Breast epithelium (tissue), 4 donors: ENCODE measurements at regions not wholly inside any gene's neighbourhood (a gene's known extent, or its start where the extent isn't known, plus 50 kb on each side); places are given as distances from the start of the nearest gene placed in this dataset.

Experiments
- DNase-seq, 2 donors: peaks; one replicate each; pipeline ENCODE4 v3.0.0-alpha.2; 2019; ENCODE audit warnings: low spot score in 2 of 2
- H3K27ac ChIP-seq, 2 donors: fragments of 200-600 bp; sonication (generic) in 1 of 2; one replicate each; pipeline ENCODE4 v1.5.1; 2016 to 2019; ENCODE audit warnings: mild to moderate bottlenecking in 1 of 2
- H3K27me3 ChIP-seq, 2 donors: fragments of 200-600 bp; sonication (generic) in 1 of 2; one replicate each; pipeline versions ENCODE4 v1.5.1 to v1.6.0; 2017 to 2019; ENCODE audit warnings: control low read depth in 1 of 2, mild to moderate bottlenecking in 1 of 2
- H3K36me3 ChIP-seq: fragments of 200-600 bp; one replicate; pipeline ENCODE4 v1.5.1; 2019
- H3K4me1 ChIP-seq, 2 donors: fragments of 200-600 bp; sonication (generic); one replicate each; pipeline ENCODE4 v1.5.1; 2016 to 2019; ENCODE audit warnings: control low read depth in 1 of 2
- H3K4me3 ChIP-seq, 3 donors: fragments of 200-600 bp; sonication (generic); 1 replicate in 2 of 3; 2 replicates in 1 of 3; pipeline ENCODE4 v1.5.1; 2016 to 2019; ENCODE audit warnings: mild to moderate bottlenecking in 3 of 3, moderate library complexity in 2 of 3
- H3K9me3 ChIP-seq, 2 donors: fragments of 200-600 bp; sonication (generic) in 1 of 2; one replicate each; pipeline ENCODE4 v1.5.1; 2016 to 2019; ENCODE audit warnings: control low read depth in 1 of 2
- CTCF ChIP-seq, 3 donors: fragments of 450-650 bp; IDR thresholded peaks; one replicate each; pipeline ENCODE4 v1.5.1; 2016 to 2017; ENCODE audit warnings: antibody characterized with exemption in 3 of 3, mild to moderate bottlenecking in 3 of 3, moderate library complexity in 3 of 3
- POLR2A ChIP-seq: fragments of 450-650 bp; IDR thresholded peaks from one replicate; pipeline ENCODE4 v1.6.1; 2016; ENCODE audit warnings: antibody characterized with exemption, mild to moderate bottlenecking, moderate library complexity
- POLR2AphosphoS5 ChIP-seq, 3 donors: sonication (generic); formaldehyde crosslinking; IDR thresholded peaks; one replicate each; pipeline ENCODE4 v1.6.1; 2017; ENCODE audit warnings: antibody characterized with exemption in 3 of 3
- intact Hi-C: fragments of 100-400 bp; cut with DNase I; formaldehyde crosslinking; loops from one replicate; pipeline ENCODE4 v1.15.1; 2023; ENCODE audit warnings: low total_unique reads

GRCh38 chr4:45668128-45668527, 455.7 kb downstream of the GABRG1 start:
- intact Hi-C loops = no loop called here
- H3K4me1 ChIP-seq = no peaks in the 10 kb centered on the region
- TF ChIP-seq CTCF (IDR thresholded peaks at IDR 0.05) = no peak
- TF ChIP-seq POLR2A = no peak
- TF ChIP-seq POLR2AphosphoS5 (IDR thresholded peaks at IDR 0.05) = no peak
- no peak overlapping the region for H3K27ac ChIP-seq
- no peak for DNase-seq
- H3K36me3 ChIP-seq = no peaks in the 10 kb centered on the region
- H3K9me3 ChIP-seq = no peaks in the 10 kb centered on the region
- H3K27me3 ChIP-seq = no peaks in the 10 kb centered on the region
- no peak overlapping the region for H3K4me3 ChIP-seq

- H3K27ac ChIP-seq = no peak overlapping the region
- H3K9me3 ChIP-seq = no peaks in the 10 kb centered on the region
- no peak for DNase-seq
- H3K27me3 ChIP-seq = no peaks in the 10 kb centered on the region
- no peaks in the 10 kb centered on the region for H3K4me1 ChIP-seq
- no peaks in the 10 kb centered on the region for H3K36me3 ChIP-seq
- no peak overlapping the region for H3K4me3 ChIP-seq
- TF ChIP-seq POLR2A (no peak), CTCF (IDR thresholded peaks at IDR 0.05) (no peak), POLR2AphosphoS5 (IDR thresholded peaks at IDR 0.05) (no peak)
- intact Hi-C loops = no loop called here
These were observed 460.2 kb downstream of the GABRG1 start for GRCh38 chr4:45663628-45664081.

- Histone ChIP-seq H3K27ac (no peak overlapping the region), H3K27me3 (no peaks in the 10 kb centered on the region), H3K36me3 (no peaks in the 10 kb centered on the region), H3K4me3 (no peak overlapping the region), H3K9me3 (no peaks in the 10 kb centered on the region), H3K4me1 (no peaks in the 10 kb centered on the region)
- DNase-seq = no peak
- intact Hi-C loops = no loop called here
- TF ChIP-seq POLR2A = no peak
- no peak for TF ChIP-seq POLR2AphosphoS5 (IDR thresholded peaks at IDR 0.05)
- no peak for TF ChIP-seq CTCF (IDR thresholded peaks at IDR 0.05)
These were observed 460.9 kb downstream of the GABRG1 start for GRCh38 chr4:45663003-45663402.

GRCh38 chr4:45661893-45662292, 462.0 kb downstream of the GABRG1 start:
- Histone ChIP-seq H3K4me1 (no peaks in the 10 kb centered on the region), H3K9me3 (no peaks in the 10 kb centered on the region), H3K27ac (no peak overlapping the region), H3K27me3 (no peaks in the 10 kb centered on the region), H3K36me3 (no peaks in the 10 kb centered on the region), H3K4me3 (no peak overlapping the region)
- TF ChIP-seq POLR2AphosphoS5 (IDR thresholded peaks at IDR 0.05) (no peak), POLR2A (no peak), CTCF (IDR thresholded peaks at IDR 0.05) (no peak)
- no peak for DNase-seq
- intact Hi-C loops = no loop called here

GRCh38 chr4:45650545-45650944, 473.3 kb downstream of the GABRG1 start:
- no peak overlapping the region for H3K27ac ChIP-seq
- H3K4me3 ChIP-seq = no peak overlapping the region
- intact Hi-C loops = no loop called here
- DNase-seq = no peak
- no peaks in the 10 kb centered on the region for H3K27me3 ChIP-seq
- no peaks in the 10 kb centered on the region for H3K4me1 ChIP-seq
- no peak for TF ChIP-seq POLR2A
- no peak for TF ChIP-seq CTCF (IDR thresholded peaks at IDR 0.05)
- no peak for TF ChIP-seq POLR2AphosphoS5 (IDR thresholded peaks at IDR 0.05)
- no peaks in the 10 kb centered on the region for H3K36me3 ChIP-seq
- no peaks in the 10 kb centered on the region for H3K9me3 ChIP-seq
